ENCODE measurements at regions not wholly inside any gene's neighbourhood (a gene's known extent, or its start where the extent isn't known, plus 50 kb on each side); places are given as distances from the start of the nearest gene placed in this dataset.
"Not testable (repeated sequence)": the region's sequence is repeated elsewhere in the genome, so short reads cannot be mapped to it uniquely, and the experiment has no call there.

DNA sequence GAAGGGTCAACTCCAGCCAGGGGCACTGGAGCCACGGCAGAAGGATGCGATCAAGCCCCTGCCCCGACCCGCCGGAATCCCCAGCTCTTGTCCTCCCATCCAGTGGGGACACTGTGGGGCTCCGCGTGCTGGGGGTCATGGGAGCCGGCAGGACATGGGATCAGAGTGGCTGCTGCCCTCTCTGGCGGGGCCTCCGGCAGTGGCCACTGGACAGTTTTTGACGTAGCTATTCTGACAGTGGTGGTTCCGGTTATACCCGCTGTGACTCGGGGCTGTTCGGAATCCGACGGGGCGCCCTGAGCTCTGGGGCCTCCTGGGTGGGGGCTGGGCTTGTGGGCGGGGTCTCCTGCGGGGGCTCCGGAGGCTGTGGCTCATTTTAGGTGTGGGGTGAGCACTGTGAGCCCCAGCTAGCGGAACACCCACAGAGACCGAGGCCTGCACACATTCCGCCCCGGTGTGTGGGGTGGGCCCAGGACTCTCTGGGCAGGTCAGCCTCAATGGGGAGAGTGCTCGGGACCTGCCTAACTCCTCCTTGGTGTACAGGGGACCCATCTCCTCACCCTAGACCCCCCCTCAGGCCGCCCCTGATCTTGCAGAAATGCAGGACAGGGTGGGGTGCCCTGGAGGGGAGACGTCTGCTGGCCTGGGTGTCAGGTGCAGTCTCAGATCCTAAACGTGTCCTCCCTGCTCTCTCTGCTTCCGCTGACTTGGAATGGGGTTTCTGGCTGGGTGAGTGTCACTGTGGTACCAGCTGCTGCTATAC lies 374.2 kb downstream of the TMEM121 start:
- DNase-seq (ENCODE audit: low spot score), result no peak

DNA sequence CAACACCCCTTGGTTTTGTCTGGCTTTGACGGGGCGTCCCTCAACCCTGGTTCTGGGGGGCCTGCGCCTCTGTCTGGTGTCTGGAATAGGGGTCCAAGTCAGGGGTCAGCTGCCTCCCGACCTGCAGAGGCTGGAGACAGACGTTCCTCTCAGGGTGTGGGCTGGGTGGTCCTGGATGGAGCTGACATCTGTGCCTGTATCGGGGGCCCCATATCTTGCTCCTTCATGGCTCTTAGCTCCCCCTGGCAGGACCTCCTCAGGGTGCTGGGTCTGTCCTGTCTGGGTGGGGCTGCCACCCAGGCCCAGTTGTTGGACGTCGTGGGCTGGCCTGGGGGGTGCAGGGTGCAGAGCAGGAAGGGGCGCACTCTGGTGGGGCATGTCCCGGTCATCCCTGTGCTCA lies 374.8 kb downstream of the TMEM121 start:
- no peak for DNase-seq (ENCODE audit: low spot score)

DNA sequence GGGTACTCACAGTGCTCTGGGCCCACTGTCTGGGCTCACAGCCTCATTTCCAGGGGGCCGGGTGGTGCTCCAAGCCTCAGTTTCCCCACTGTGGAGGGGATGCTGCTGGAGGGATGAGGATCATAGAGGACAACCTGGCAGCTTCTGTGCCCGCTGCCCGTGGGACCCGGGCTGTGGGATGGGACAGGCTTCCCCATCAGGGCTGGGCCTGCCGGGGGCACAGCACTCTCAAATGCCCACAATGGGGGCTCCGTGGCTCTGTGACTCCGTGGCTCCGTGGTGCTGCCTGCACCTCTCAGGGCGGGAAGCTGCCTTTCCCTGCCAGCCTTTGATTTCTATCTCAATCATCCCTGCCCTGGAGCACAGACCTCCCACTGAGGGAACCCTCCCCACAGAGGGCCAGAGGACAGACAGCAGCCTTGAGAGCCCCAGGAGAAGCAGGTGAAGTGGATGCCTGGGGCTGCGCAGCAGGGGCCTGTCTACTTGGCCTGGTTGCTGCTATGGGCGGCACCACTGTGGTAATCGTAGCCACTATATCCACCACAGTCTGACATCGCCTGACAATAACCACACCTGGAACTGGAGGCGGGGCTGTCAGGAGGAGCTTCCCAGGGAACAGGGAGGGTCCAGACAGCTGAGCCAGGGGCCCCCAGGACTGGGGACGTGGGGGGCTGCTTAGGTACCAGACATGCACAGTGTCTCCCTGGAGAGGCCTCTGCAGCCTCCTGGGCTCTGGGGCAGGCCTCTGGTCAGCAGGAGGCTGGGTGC lies 375.9 kb downstream of the TMEM121 start:
- DNase-seq (ENCODE audit: low spot score), result no peak

DNA sequence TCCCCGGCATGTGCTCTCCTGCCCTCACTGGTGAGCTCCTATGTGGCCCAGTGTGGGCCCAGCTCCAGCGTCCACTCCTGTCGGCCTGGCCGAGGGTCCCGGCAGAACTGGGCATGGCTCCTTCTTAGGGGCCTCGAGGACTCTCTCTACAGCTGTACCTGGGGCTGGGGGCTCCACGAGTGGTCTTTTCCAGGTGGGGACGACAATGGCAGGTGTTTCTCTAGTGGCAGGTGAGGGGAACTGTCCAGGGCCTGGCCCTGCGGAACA lies 376.4 kb downstream of the TMEM121 start:
- DNase-seq (ENCODE audit: low spot score), result not testable (repeated sequence)

DNA sequence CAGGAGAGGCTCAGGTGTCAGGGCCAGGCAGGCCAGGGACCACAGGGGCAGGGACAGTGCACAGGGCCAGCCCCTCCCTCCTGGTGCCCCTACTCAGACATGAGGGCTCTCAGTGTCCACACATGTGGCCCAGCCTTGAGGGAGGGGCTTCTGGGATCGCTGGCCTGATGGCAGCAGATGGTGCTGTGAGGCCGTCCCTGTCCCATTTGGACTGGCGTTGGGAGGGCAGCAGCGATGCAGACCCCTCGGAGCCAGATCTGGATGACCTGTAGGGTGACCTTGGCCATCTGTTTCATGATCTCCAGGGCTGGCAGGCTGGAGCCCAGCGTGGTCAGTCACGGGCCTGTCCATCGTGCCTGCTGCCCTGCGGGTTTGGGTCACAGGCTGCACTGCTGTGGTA lies 377.6 kb downstream of the TMEM121 start:
- DNase-seq (ENCODE audit: low spot score), result no peak

DNA sequence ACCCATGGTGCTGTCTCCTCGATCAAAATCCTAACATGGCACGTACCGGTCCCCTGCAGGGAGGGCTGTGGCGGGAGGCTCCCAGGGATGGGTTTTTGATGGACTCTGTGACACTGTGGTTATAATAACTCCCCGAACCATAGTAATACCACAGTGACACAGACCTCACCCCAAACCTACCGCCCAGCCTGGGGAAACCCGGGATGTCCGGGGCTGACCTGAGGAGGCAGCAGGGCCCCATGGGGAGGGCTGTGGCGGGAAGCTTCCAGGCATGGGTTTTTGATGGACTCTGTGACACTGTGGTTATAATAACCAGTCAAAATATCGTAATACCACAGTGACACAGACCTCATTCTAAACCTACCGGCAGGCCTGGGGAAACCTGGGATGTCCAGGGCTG lies 378.0 kb downstream of the TMEM121 start:
- DNase-seq (ENCODE audit: low spot score), result no peak

DNA sequence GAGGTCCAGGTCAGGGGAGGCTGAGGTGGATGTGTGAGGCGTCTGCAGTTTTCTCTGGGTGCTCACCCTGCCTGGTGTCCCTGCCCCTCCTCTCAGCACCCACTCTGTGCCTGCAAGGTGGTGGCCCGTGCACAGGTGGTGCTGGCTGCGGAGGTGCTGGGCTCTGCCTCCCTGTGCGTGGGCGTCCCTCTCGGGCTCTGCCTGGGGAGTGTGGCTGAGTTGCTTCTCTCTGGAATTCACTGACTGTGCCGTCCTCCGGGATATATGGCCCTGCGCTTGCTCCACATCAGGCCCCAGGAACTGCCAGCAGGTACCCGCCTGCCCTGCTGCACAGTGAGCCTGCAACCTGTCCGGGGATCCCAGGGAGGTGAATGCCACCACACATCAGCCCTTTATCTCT lies 379.1 kb downstream of the TMEM121 start:
- DNase-seq (ENCODE audit: low spot score), result no peak

DNA sequence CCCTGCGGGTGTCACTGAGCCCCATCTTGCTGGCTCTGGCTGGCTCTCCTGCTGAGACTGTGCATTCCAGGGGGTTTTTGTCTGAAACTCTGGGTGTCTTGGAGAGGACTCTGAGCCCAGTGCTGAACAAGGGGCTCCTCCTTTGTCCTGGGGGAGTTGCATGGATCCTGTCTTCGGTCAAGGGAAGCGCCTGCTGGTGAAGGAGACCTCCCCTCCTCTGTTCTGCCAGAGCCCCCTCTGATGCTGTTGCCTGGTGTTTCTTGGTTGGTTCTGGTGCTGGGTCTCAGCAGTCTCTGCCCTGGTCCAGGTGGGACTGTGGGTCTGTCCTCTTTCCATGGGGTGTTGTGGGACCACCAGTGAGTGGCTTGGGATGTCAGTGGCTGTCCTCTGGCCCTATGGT lies 380.9 kb downstream of the TMEM121 start:
- no peak for DNase-seq (ENCODE audit: low spot score)

DNA sequence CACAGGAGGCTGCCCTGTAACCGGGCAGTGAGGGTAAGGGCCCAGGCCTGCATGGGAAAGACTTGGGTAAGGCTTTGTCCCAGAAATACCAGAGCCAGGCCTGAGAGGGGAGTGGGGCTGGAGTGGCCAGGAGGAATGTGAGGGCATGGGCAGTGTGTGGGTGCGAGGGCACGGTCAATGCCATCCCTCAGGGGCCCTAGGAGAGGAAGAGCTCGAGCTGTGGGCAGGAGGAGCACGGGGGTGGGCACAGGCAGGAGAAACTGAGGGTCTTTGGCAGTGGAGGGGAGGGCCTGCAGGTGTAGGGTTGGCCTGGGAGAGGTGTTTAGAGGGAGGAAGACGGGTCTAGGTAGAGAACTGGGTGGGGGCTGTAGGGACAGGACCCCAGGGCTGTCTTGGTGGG lies 381.6 kb downstream of the TMEM121 start:
- DNase-seq (ENCODE audit: low spot score), result no peak

DNA sequence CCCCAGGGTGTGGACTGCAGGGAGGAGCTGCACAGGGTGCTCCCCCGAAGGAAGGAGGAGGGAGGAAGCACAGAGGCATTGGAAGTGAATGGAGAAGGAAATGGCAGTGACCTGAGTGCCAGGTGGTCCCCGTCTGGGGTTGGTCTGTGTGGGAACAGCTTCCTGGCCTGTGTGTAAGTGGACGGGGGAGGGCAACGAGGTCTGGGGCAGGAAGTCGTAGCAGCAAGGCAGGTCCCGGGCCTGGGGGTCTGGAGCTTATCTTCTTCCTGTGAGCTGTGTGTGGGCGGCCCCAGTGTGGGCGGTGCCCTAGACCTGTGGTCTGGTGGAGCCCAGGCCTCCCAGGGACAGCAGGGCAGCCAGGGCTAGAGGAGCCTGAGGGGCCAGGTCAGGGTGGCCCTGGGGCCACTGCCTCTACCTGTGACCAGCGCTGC lies 382.1 kb downstream of the TMEM121 start:
- DNase-seq (ENCODE audit: low spot score), result no peak

DNA sequence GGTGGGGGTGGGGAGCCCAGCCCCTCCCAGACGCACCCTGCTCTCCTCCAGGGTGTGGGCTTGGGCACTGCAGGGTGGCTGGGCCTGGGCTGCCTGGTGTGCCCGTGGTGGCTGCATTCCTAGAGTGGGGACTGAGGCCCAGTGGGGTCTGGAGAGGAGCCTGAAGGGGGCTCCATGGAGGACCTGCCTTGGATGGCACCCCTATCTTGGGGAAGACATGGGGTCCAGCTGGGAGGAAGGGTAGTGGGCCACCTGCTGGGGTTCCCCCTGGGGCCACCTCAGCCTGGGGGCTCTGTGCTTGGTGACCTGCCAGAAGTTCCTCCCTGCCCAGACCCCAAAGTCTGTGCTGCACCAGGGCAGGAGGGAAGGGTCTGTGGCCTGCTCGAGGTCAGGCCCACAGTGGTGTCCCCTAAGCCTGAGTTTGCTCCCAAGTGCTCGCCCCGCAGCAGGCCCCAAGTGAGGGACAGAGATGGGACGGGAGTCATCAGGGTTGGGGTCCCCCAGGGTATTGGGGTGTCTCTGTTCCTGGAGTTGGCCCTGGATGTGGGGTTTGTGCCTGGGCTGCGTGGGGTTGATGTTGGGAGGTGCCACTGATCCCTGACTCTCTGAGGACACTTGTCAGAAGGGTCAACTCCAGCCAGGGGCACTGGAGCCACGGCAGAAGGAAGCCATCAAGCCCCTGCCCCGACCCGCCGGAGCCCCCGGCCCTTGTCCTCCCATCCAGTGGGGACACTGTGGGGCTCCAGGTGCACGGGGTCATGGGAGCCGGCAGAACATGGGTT lies 382.9 kb downstream of the TMEM121 start:
- DNase-seq (ENCODE audit: low spot score), result no peak

DNA sequence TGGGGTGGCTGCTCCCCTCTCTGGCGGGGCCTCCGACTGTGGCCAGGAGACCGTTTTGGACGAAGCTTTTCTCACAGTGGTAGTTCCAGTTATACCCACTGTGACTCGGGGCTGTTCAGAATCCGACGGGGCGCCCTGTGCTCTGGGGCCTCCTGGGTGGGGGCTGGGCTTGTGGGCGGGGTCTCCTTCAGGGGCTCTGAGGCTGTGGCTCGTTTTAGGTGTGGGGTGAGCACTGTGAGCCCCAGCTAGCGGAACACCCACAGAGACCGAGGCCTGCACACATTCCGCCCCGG lies 383.4 kb downstream of the TMEM121 start:
- DNase-seq (ENCODE audit: low spot score), result not testable (repeated sequence)

DNA sequence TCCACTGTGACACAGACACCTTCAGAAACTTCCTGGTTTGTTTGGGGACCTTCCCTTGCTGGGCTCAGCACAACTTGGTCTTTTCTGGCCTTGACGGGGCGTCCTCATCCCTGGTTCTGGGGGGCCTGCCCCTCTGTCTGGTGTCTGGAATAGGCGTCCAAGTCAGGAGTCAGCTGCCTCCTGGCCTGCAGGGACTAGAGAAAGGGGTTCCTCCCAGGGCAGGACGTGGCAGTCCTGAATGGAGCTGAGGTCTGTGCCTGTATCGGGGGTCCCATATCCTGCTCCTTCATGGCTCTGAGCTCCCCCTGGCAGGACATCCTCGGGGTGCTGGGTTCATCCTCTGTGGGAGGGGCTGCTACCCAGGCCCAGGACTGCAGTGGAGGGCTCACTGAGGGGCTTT lies 384.0 kb downstream of the TMEM121 start:
- DNase-seq (ENCODE audit: low spot score), result no peak

DNA sequence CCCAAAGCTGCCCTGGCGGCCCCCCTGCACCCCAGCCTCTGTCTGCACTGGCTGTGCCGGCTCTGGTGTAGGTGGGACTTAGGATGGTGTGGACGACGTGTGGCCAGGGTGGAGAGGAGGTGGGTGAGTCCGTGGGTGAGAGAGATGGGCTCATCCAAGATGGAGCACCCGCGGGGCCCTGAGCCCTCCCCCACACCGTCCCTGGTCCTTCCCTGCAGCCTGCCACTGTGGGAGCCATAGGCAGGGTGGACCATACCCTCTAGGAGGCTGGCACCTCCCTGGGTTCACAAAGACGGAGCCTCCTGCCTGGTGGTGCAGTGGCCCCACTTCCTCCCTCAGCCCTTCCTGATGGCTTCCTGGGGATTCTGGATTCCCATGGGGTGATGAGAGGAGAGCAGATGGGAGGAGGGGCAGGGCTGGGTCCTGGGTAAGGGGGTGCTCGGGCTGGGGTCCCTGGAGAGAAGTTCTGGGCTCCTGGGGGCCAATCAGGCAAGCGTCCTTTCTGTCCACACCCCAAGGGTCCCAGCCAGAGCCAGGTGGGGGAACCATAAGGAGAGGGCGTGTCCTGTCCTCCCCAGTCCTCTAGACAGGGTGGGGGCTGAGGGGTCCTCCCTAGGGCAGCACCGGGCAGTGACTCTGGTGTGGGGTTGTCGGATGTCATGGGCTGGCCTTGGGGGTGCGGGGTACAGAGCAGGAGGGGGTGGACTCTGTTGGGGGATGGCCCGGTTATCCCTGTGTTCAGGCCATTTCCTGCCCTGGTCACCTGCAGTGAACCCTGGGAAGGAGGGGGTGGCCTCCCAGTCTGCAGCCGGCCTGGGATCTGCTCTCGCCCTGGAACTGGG lies 384.8 kb downstream of the TMEM121 start:
- no peak for DNase-seq (ENCODE audit: low spot score)

DNA sequence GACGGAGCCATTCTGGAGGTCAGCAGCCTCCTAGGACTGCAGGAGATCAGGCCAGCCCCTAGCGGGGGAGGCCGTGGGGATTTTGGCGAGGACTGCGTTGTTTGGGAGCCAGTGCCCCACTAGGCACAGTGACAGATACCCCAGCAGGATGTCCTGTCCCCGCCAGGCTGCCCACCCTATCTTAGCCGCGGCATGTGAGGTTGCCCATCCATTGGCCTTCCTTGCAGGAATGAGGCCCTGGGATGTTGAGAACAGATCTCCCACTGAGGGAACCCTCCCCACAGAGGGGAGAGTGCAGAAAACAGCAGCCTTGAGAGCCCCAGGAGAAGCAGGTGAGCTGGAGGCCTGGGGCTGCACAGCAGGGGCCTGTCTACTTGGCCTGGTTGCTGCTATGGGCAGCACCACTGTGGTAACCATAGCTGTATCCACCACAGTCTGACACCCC lies 385.5 kb downstream of the TMEM121 start:
- not testable (repeated sequence) for DNase-seq (ENCODE audit: low spot score)

DNA sequence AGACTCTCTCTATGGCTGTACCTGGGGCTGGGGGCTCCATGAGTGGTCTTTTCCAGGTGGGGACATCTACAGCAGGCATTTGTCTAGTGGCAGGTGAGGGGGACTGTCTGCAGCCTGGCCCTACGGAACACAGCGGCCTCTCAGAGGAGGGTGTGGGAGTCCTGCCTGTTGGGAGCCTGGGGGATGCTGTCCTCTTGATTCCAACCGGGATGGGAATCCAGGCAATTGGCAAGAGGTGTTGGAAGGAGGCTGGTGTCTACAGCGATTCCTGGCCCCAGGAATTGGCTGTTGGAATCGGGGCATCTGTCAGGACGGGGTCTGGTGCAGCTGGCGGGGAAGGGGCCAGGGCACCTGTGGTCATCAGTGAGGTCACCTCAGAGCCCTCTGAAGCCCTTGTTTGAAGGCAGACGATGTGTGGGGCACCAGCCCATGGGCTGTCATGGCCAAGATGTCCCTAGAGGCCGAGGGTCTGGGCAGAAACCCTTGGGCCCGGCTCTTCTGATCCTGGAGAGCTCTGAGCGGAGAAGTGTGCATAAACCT lies 386.3 kb downstream of the TMEM121 start:
- no peak for DNase-seq (ENCODE audit: low spot score)

DNA sequence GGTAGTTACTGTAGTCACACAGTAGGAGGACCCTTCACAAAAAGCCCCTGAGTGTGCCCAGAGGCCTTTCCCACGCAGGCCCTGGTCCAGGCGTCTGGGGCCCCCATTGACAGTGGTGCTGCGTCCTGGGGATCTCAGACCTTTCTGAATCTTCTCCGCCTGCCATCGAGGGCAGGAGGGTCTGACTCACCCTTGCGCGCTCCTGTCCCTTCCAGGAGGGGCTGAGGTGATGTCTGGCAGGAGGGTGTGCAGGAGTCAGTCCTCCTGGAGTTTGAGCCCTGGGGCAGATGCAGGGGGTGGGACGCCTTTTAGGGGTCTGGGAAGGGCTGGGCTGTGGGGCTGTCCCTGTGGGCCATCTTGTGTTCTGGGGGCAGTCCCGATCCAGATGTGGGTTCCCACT lies 386.8 kb downstream of the TMEM121 start:
- DNase-seq (ENCODE audit: low spot score), result no peak

DNA sequence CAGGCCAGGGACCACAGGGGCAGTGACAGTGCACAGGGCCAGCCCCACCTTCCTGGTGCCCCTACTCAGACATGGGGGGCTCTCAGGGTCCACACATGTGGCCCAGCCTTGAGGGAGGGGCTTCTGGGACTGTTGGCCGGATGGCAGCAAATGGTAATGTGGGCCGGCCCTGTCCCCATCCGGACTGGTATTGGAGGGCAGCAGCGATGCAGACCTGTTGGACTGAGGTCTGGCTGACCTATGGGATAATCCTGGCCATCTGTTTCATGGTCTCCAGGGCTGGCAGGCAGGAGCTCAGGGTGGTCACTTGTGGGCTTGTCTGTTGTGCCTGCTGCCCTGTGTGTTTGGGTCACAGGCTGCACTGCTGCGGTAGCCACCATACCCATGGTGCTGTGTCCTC lies 387.5 kb downstream of the TMEM121 start:
- no peak for DNase-seq (ENCODE audit: low spot score)

DNA sequence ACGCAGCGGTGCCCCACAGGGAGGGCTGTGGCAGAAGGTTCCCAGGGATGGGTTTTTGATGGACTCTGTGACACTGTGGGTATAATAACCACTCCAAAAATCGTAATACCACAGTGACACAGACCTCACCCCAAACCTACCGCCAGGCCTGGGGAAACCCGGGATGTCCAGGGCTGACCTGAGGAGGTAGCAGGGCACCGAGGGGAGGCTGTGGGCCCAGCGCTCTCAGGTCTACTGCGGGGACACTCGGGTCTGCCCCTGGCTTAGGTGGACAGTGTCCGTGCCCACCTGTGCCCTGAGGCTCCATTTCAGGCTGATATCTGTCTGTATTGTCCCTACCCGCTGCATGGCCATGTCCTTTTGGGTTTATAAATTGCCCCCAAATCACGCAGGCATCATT lies 387.9 kb downstream of the TMEM121 start:
- not testable (repeated sequence) for DNase-seq (ENCODE audit: low spot score)

DNA sequence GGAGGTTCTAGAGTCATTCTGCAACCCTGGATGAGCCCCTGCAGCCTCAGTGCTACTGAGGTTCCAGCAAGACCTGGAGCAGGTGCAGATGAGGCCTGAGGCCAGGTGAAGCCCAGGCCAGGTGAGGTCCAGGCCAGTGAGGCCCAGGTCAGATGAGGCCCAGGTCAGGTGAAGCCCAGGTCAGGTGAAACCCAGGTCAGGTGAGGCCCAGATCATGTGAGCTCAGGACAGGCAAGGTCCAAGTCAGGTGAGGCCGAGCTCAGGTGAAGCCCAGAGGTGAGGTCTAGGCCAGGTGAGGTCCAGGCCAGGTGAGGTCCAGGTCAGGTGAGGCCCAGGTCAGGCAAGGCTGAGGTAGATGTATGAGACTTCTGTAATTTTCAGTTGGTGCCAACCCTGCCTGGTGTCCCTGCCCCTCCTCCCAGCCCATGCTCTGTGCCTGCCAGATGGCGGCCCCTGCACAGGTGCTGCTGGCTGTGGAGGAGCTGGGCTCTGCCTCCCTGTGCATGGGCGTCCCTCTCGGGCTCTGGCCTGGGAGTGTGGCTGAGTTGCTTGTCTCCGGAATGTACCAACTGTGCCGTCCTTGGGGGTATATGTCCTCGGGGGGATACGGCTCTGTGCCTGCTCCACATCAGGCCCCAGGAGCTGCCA lies 388.5 kb downstream of the TMEM121 start:
- no peak for DNase-seq (ENCODE audit: low spot score)

DNA sequence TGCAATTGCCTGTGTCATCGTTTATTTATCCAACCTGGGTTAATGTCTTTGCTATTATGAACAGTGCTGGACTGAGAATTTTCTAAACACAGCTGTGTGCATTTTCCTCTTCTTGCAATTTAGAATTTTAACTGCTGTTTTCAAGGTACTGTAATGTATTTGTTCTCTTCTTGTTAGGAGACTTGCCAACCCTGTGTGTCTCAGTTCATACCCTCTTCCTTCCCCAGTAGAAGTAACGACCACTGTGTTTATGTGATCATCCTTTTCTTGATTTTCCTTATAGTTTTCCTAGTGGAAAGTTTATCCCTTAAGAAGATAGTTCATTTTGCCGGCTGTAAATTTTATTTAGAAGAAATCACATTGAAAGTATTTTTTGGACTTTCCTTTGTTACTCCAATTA lies 389.2 kb downstream of the TMEM121 start:
- not testable (repeated sequence) for DNase-seq (ENCODE audit: low spot score)

Data from left forelimb (tissue), 1 donor.